GM04504 (cell line): ENCODE measurements at regions not wholly inside any gene's neighbourhood (a gene's known extent, or its start where the extent isn't known, plus 50 kb on each side); places are given as distances from the start of the nearest gene placed in this dataset.

ENCODE experiments used
- DNase-seq: peaks from one replicate; pipeline ENCODE4 v3.0.0-alpha.2; 2012; ENCODE audit warnings: low read depth

DNA sequence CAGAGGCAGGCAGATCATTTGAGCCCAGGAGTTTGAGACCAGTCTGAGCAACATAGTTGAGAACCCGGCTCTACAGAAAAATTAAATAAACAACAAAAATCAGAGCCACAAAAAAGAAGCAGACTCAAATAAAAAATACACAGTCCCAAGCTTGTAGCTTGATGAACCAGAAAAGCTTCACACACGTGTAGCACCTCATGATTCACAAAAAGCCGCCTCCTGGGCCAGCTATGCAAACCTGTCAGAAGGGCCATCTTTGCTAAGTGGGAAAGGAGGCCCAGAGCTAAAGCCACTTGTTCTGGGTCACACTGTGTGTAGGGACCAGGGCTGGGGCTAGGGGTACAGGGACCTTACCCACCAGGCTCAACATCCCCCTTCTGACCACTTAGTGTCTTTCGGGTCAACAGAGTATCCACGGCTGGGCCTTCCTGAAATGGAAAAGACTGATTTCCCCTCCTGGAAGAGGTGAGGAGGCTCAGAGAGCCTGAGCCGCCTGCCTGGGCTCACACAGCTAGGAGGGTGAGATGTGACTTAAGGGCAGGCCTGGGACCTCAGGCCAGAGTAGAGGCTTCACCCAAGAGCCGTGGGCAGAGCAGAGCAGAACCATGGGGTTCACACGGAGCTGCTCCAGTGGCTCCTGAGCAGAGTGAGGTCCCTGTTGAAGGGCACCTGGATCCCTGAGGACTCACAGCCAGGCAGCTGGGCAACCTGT, 269.6 kb downstream of the PARN start:
- DNase-seq = no peak

GRCh38 chr16:14358697-14359305, 271.3 kb downstream of the PARN start:
- no peak for DNase-seq

- DNase-seq = no peak
These were observed 272.7 kb downstream of the PARN start for GRCh38 chr16:14357328-14357727.

- DNase-seq = no peak
These were observed 274.0 kb downstream of the PARN start for GRCh38 chr16:14356064-14356463.

DNA sequence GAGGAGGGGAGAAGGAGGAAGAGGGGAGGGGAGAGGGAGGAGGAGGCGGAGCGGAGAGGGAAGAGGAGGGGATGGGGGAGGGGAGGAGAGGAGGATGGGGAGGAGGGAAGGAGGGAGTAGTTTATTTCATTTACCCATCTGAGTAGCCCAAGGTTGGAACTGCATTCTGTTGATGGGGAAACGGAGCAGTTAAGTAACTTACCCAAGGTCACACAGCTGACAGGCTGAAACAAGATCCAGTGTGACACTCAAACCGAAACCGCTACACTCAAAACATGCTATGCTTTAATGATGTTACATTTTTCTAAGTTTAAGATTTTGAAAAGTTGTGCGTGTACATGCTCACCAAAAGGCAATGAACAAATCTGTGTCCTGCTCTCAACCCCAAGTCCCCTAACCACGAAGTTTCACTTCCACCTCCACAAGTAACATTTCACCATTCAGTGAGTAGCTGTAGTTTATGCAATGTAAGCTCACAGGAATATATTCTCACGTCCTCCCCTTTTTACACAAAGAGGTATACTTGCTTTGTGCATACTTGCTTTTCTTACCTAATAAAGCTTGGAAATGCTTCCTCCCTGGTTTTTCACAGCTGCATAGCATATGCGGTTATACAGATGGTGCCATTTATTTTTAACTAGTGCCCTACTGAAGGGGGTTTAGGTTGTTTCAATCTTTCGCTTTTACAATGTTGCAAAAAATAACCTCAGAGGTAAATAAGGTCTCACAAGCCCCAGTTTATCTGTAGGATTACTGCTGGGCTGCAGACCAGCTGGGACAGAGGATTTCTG, 275.3 kb downstream of the PARN start:
- DNase-seq = no peak

- DNase-seq = no peak
These were observed 276.7 kb downstream of the PARN start for GRCh38 chr16:14353340-14353739.

GRCh38 chr16:14351647-14352046, 278.4 kb downstream of the PARN start:
- no peak for DNase-seq

DNA sequence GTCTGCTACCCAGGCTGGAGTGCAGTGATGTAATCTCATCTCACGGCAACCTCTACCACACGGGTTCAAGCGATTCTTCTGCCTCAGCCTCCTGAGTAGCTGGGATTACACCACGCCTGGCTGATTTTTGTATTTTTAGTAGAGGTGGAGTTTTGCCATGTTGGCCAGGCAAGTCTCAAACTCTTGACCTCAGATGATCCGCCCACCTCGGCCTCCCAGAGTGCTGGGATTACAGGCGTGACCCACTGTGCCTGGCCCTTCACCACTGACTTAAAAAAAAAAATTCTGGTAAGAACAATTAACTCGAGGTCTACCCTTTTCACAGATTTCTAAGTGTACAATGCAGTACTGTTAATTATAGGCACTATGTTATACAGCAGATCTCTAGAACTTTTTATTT, 279.4 kb downstream of the PARN start:
- no peak for DNase-seq

GRCh38 chr16:14350081-14350480, 279.0 kb downstream of the MRTFB start:
- DNase-seq = no peak

- DNase-seq = no peak
These were observed 276.6 kb downstream of the MRTFB start for GRCh38 chr16:14347706-14348105.

- DNase-seq = no peak
These were observed 275.4 kb downstream of the MRTFB start for GRCh38 chr16:14346278-14347142.

DNA sequence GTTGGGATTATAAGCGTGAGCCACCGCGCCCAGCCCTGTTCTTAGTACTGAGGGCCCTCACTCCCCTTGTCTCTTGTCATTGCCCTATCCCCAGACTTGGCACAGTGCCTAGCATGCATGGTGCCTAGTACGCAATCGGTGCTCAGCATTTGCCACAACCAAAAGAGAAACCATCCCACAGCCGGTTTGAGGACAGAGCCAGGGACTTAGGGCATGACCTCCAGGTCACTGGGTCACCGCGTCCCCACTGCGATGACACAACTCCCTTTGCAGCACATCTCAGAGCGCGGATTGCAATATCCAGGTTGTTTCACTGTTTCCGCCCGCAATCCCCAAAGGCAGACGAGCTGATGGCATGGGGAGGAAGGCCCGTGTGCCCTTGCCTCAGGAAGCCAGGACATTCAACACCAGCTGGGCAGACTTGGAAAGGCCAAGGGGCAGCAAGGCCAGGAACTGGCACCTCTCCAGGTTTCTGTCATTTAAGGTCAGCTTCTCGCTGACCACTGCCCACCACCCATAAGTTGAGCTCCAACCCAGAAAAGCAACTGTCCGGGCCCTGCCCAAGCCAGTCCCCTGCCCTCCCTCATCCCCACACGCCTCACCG, 274.5 kb downstream of the MRTFB start:
- no peak for DNase-seq

DNA sequence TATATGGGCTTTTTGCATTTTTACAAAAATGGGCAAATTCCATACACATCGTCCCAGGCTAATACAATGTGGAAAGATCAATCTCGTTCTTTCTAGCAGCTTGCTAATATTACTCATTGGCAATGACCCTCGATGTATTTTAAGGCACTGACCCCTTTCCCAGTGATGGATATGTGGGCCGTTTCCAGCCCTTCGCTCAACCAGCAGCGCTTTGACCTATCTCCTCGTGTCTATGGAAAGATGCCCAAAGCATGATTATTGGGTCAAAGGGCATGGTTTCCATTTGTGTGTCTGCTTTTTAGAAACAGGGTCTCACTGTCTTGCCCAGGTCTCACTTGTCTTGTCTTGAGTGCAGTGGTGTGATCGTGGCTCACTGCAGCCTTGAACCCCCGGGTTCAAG, 273.8 kb downstream of the MRTFB start:
- no peak for DNase-seq

DNA sequence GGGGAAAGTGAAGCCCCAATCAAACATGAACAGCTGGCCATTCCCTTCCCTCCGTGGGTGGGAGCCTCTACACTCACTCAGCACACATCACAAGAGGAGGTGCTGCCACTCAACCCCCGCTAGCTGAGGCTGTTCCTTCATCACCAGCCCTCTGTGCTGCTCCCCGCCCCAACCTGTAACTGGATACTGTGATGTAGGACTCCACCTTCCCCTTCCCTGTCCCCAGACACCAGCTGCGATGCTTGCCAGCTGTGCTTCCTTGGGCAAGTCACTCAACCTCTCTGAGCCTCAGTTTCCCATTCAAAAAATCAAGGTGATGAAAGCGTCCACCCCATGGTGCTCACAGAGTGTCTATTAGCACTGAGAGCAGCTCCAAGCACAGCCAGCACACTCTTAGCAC, 273.2 kb downstream of the MRTFB start:
- no peak for DNase-seq

DNA sequence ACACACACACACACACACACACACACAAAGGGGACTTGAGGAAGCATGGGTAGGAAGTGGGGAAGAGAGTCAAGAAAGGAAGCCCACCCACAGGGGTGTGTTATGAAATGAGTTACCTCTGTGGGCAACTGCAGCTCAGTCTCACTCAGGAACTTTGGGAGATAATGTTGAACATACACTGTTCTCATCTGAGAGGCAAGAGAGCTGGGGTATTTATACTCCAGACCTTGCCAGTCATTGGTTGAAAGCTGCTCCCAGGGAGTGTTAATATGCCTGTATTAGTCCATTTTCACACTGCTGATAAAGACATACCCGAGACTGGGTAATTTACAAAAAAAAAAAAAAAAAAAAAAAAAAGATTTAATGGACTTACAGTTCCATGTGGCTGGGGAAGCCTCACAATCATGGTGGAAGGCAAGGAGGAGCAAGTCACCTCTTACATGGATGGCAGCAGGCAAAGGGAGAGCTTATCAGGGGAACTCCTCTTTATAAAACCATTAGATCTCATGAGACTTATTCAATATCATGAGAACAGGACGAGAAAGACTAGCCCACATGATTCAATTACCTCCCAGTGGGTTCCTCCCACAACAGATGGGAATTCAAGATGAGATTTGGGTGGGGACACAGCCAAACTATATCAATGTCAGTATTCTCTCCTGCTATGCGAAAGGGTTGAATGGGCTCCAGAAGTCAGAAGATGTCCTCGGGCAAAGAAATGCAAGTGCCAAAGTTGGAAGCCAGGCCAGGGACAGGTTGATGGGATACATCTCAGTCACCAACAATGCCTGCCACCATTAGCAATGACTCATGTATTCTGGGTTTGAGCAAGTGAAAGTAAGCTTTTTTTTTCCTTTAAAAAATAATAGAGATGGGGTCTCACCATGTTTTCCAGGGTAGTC, 270.5 kb downstream of the MRTFB start:
- DNase-seq = no peak

GRCh38 chr16:14339694-14340093, 268.6 kb downstream of the MRTFB start:
- DNase-seq = no peak

DNA sequence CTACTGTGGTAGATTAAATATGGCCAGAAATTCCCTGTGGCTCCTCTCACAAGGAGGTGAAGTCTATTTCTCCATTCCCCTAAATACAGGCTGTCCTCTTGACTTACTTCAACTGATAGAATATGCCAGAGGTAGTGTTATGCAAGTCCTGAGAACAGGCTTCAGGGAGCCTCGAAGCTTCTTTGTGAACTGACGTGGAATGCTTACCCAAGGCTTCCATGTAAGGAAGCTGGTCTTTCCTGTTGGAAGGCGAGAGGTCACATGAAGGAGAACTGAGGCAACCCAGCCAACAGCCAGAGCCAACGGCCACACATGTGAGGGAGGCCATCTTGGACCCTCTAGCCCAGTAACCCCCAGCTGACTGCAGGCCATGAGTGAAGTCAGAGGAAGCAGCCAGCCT, 267.9 kb downstream of the MRTFB start:
- no peak for DNase-seq

GRCh38 chr16:14338236-14338635, 267.1 kb downstream of the MRTFB start:
- DNase-seq = no peak

GRCh38 chr16:14337303-14338191, 266.4 kb downstream of the MRTFB start:
- DNase-seq = peak; percentile 16

DNA sequence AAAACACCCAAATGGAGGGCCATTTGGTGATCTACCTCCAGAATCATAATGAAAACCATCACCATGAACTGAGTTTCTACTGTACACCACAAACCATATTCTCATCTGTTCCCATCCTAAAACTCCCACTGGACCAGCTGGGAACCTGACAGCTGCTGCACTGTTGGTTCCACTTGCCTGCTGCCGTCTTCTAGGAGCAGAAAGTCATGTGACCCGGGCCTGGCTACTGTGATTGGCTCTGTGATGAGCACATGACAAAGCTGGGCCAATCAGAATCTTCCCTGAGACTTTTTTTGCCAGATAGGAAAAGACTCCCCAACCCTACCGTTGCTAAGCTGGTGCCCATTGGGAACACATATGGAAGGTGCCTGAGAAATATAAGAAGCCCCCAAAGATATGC, 264.2 kb downstream of the MRTFB start:
- DNase-seq = no peak
